ENCODE measurements at regions not wholly inside any gene's neighbourhood (a gene's known extent, or its start where the extent isn't known, plus 50 kb on each side); places are given as distances from the start of the nearest gene placed in this dataset.

- ATAC-seq (ENCODE audit: poor library complexity) = peak; percentile 66
- intact Hi-C loops (cut with DNase I) = no loop called here
- no peak for DNase-seq
Measured at GRCh38 chr2:196247114-196247975, 76.0 kb upstream of the STK17B start.

GRCh38 chr2:196247976-196248280 lies 76.5 kb upstream of the STK17B start:
- DNase-seq = no peak
- ATAC-seq (ENCODE audit: poor library complexity) = peak; percentile 12
- intact Hi-C loops (cut with DNase I) = no loop called here

GRCh38 chr2:196248467-196249094 lies 77.2 kb upstream of the STK17B start:
- DNase-seq (no peak), ATAC-seq (ENCODE audit: poor library complexity) (peak; percentile 15)
- intact Hi-C loops (cut with DNase I) = no loop called here

GRCh38 chr2:196249171-196249570 lies 77.8 kb upstream of the STK17B start:
- no peak for ATAC-seq (ENCODE audit: poor library complexity)
- intact Hi-C loops (cut with DNase I) = no loop called here
- no peak for DNase-seq

- DNase-seq = no peak
- intact Hi-C loops (cut with DNase I) = no loop called here
- ATAC-seq (ENCODE audit: poor library complexity) = peak; percentile 49
Measured at GRCh38 chr2:196249860-196250259, 78.5 kb upstream of the STK17B start.

- intact Hi-C loops (cut with DNase I) = no loop called here
- ATAC-seq (ENCODE audit: poor library complexity) = no peak
- DNase-seq = no peak
Measured at GRCh38 chr2:196251132-196251531, 79.8 kb upstream of the STK17B start.

GRCh38 chr2:196252408-196253115 lies 81.2 kb upstream of the STK17B start:
- intact Hi-C loops (cut with DNase I) = no loop called here
- no peak for DNase-seq

GRCh38 chr2:196253116-196253480 lies 81.7 kb upstream of the STK17B start:
- intact Hi-C loops (cut with DNase I) = no loop called here
- no peak for DNase-seq
- ATAC-seq (ENCODE audit: poor library complexity) = no peak

More at GRCh38 chr2:196252408-196253115, 81.2 kb upstream of the STK17B start:
- no peak for ATAC-seq (ENCODE audit: poor library complexity)

GRCh38 chr2:196256585-196256984 lies 85.2 kb upstream of the STK17B start:
- DNase-seq = no peak
- ATAC-seq (ENCODE audit: poor library complexity) = no peak
- intact Hi-C loops (cut with DNase I) = no loop called here

GRCh38 chr2:196257086-196257485 lies 85.7 kb upstream of the STK17B start:
- DNase-seq (no peak), ATAC-seq (ENCODE audit: poor library complexity) (no peak)
- intact Hi-C loops (cut with DNase I) = no loop called here

- DNase-seq = no peak
- no peak for ATAC-seq (ENCODE audit: poor library complexity)
- intact Hi-C loops (cut with DNase I) = no loop called here
Measured at GRCh38 chr2:196258407-196258806, 87.0 kb upstream of the STK17B start.

- no peak for ATAC-seq (ENCODE audit: poor library complexity)
- DNase-seq = no peak
- intact Hi-C loops (cut with DNase I) = no loop called here
Measured at GRCh38 chr2:196259507-196260481, 88.4 kb upstream of the STK17B start.

- ATAC-seq (ENCODE audit: poor library complexity) = no peak
- intact Hi-C loops (cut with DNase I) = no loop called here
- no peak for DNase-seq
Measured at GRCh38 chr2:196260546-196260945, 89.2 kb upstream of the STK17B start.

- ATAC-seq (ENCODE audit: poor library complexity) = no peak
- no peak for DNase-seq
- intact Hi-C loops (cut with DNase I) = no loop called here
Measured at GRCh38 chr2:196262606-196263005, 91.2 kb upstream of the STK17B start.

- DNase-seq = no peak
- peak; percentile 70 for ATAC-seq (ENCODE audit: poor library complexity)
- intact Hi-C loops (cut with DNase I) = no loop called here
Measured at GRCh38 chr2:196263181-196263747, 91.9 kb upstream of the STK17B start.

GRCh38 chr2:196266351-196266750 lies 95.0 kb upstream of the STK17B start:
- no peak for ATAC-seq (ENCODE audit: poor library complexity)
- intact Hi-C loops (cut with DNase I) = no loop called here
- DNase-seq = no peak

GRCh38 chr2:196266855-196267254 lies 95.5 kb upstream of the STK17B start:
- DNase-seq = no peak
- intact Hi-C loops (cut with DNase I) = no loop called here
- ATAC-seq (ENCODE audit: poor library complexity) = peak; percentile 42

GRCh38 chr2:196268025-196268424 lies 96.6 kb upstream of the STK17B start:
- intact Hi-C loops (cut with DNase I) = no loop called here
- no peak for DNase-seq
- peak; percentile 52 for ATAC-seq (ENCODE audit: poor library complexity)

All from Right ventricle myocardium superior (tissue), 1 donor.